NCI-H82 treated with DMSO at 0.1 percent for 48 hours (cell line): ENCODE measurements at regions not wholly inside any gene's neighbourhood (a gene's known extent, or its start where the extent isn't known, plus 50 kb on each side); places are given as distances from the start of the nearest gene placed in this dataset.

ENCODE experiments used
- DNase-seq: peaks from one replicate; lab custom pipeline; 2025; ENCODE audit not compliant: unreplicated experiment; lab: John Stamatoyannopoulos, UW

- DNase-seq = no peak
These were observed 64.0 kb upstream of the KLF6 start for GRCh38 chr10:3848775-3849635.

GRCh38 chr10:3848005-3848774, 63.2 kb upstream of the KLF6 start:
- no peak for DNase-seq

- no peak for DNase-seq
These were observed 61.7 kb upstream of the KLF6 start for GRCh38 chr10:3846736-3847135.

GRCh38 chr10:3844491-3845025, 59.5 kb upstream of the KLF6 start:
- DNase-seq = no peak

- DNase-seq = no peak
These were observed 53.7 kb upstream of the KLF6 start for GRCh38 chr10:3838460-3839437.

- no peak for DNase-seq
These were observed 52.8 kb upstream of the KLF6 start for GRCh38 chr10:3837647-3838459.

- no peak for DNase-seq
These were observed 51.3 kb upstream of the KLF6 start for GRCh38 chr10:3836222-3836820.

- DNase-seq = no peak
These were observed 50.8 kb upstream of the KLF6 start for GRCh38 chr10:3835770-3836169.

GRCh38 chr10:3834947-3835346, 49.9 kb upstream of the KLF6 start:
- no peak for DNase-seq
